ENCODE measurements at regions not wholly inside any gene's neighbourhood (a gene's known extent, or its start where the extent isn't known, plus 50 kb on each side); places are given as distances from the start of the nearest gene placed in this dataset.

GRCh38 chr5:155451106-155451505, 437.6 kb downstream of the KIF4B start:
- Histone ChIP-seq H2BK20ac (ENCODE audit: low read length) (no peak overlapping the region), H3K36me3 (ENCODE audit: control insufficient read depth in 2 of 4, insufficient read depth in 4 of 4, low read length in 3 of 4) (no peaks in the 10 kb centered on the region), H3K4me3 (ENCODE audit: extremely low read depth in 1 of 4, insufficient read depth in 2 of 4, low read depth in 3 of 4, low read length in 4 of 4) (no peak overlapping the region), H3K79me2 (ENCODE audit: control insufficient read depth in 1 of 2, insufficient read depth in 2 of 2, low read length in 2 of 2) (no peaks in the 10 kb centered on the region), H3K18ac (ENCODE audit: extremely low read depth, low read length) (no peak overlapping the region), H3K14ac (ENCODE audit: insufficient read length) (no peak overlapping the region), H3K27me3 (replicated peaks in 1 of 4; ENCODE audit: control insufficient read depth in 3 of 4, extremely low read depth in 1 of 4, insufficient read depth in 3 of 4, low read length in 3 of 4) (no peaks in the 10 kb centered on the region), H3K23ac (ENCODE audit: insufficient read length) (no peak overlapping the region), H4K5ac (ENCODE audit: insufficient read length, low read depth, low read length) (no peak overlapping the region), H4K8ac (ENCODE audit: extremely low read depth, insufficient read depth, low read length) (no peak overlapping the region), H4K20me1 (replicated peaks in 1 of 2; ENCODE audit: control insufficient read depth in 1 of 2, insufficient read depth in 2 of 2, low read length in 2 of 2) (no peaks in the 10 kb centered on the region), H2BK15ac (ENCODE audit: low read length) (no peak overlapping the region), H3K4ac (replicated peaks; ENCODE audit: insufficient read length, low read depth, low read length) (no peak overlapping the region), H3K4me1 (replicated peaks in 1 of 4; ENCODE audit: control insufficient read depth in 3 of 4, insufficient read depth in 4 of 4, low read length in 3 of 4) (no peaks in the 10 kb centered on the region), H3K56ac (replicated peaks; ENCODE audit: insufficient read length, low read depth, low read length) (no peak overlapping the region), H3K9me3 (ENCODE audit: insufficient read depth in 2 of 2, low read depth in 1 of 2, low read length in 1 of 2) (no peaks in the 10 kb centered on the region), H2AK5ac (ENCODE audit: low read depth, low read length) (no peak overlapping the region), H3K79me1 (ENCODE audit: low read depth, low read length) (no peaks in the 10 kb centered on the region), H2BK5ac (ENCODE audit: low read depth, low read length) (no peak overlapping the region), H3K23me2 (ENCODE audit: low read depth, low read length) (no peaks in the 10 kb centered on the region; the same call in 1 of the 2 replicates), H3K27ac (ENCODE audit: low read depth, low read length) (no peak overlapping the region), H3K4me2 (ENCODE audit: insufficient read depth in 1 of 2, low read depth in 2 of 2, low read length in 2 of 2) (no peak overlapping the region), H2BK120ac (replicated peaks; ENCODE audit: low read depth, low read length) (no peak overlapping the region), H2BK12ac (ENCODE audit: low read depth, low read length) (no peak overlapping the region), H4K91ac (replicated peaks; ENCODE audit: insufficient read length, low read length) (no peak overlapping the region), H2AFZ (ENCODE audit: low read length) (no peak overlapping the region), H3K9ac (replicated peaks in 1 of 4; ENCODE audit: extremely low read depth in 1 of 4, low read depth in 3 of 4, low read length in 3 of 4) (no peak overlapping the region)
- no peak for DNase-seq (ENCODE audit: low read depth in 1 of 2, low spot score in 2 of 2)
- ChIA-PET CTCF (ENCODE audit: partially characterized antibody) (no interaction called here), POLR2A (ENCODE audit: partially characterized antibody) (no interaction called here)
- 78% methylated on average over 2 of the region's 2 CpGs; no CpG with 5 or more reads in 1 of the 2 experiments for WGBS, 2 experiments (ENCODE audit: extremely low coverage in 1 of 2, insufficient coverage in 1 of 2, insufficient read length in 1 of 2, insufficient replicate concordance in 2 of 2, low coverage in 1 of 2, low lambda C conversion rate in 2 of 2, missing lambda C conversion rate in 1 of 2)
- no peak for FAIRE-seq
- TF ChIP-seq MAX (IDR thresholded peaks at IDR 0.05) (no peak), BACH1 (IDR thresholded peaks at IDR 0.05; ENCODE audit: low read length) (no peak)

Data from H1 (cell line).